Esophagus (tissue), 2 donors: ENCODE measurements at regions not wholly inside any gene's neighbourhood (a gene's known extent, or its start where the extent isn't known, plus 50 kb on each side); places are given as distances from the start of the nearest gene placed in this dataset.
"Not testable (repeated sequence)": the region's sequence is repeated elsewhere in the genome, so short reads cannot be mapped to it uniquely, and the experiment has no call there.

Experiments used
- H3K27ac ChIP-seq, 2 donors: one replicate each; pipeline ENCODE4 v1.5.1; 2013; ENCODE audit warnings: low read depth in 2 of 2, mild to moderate bottlenecking in 2 of 2, inconsistent platforms in 1 of 2, low read length in 1 of 2, moderate library complexity in 1 of 2
- H3K27me3 ChIP-seq, 2 donors: one replicate each; pipeline ENCODE4 v1.6.1; 2013; ENCODE audit warnings: low read length in 2 of 2, control low read depth in 1 of 2, mild to moderate bottlenecking in 1 of 2; ENCODE audit not compliant: insufficient read depth in 2 of 2, control insufficient read depth in 1 of 2
- H3K36me3 ChIP-seq, 2 donors: one replicate each; pipeline ENCODE4 v1.6.1; 2013; ENCODE audit warnings: low read length in 1 of 2; ENCODE audit not compliant: control insufficient read depth in 2 of 2, insufficient read depth in 2 of 2
- H3K4me1 ChIP-seq, 2 donors: one replicate each; pipeline ENCODE4 v1.6.1; 2013; ENCODE audit warnings: low read length in 1 of 2; ENCODE audit not compliant: control insufficient read depth in 2 of 2, insufficient read depth in 2 of 2
- H3K4me3 ChIP-seq, 2 donors: one replicate each; pipeline ENCODE4 v1.5.1; 2013; ENCODE audit warnings: low read length in 2 of 2, mild to moderate bottlenecking in 2 of 2, low read depth in 1 of 2, moderate library complexity in 1 of 2
- H3K9me3 ChIP-seq, 2 donors: one replicate each; pipeline ENCODE4 v1.6.1; 2013; ENCODE audit warnings: mild to moderate bottlenecking in 2 of 2, low read depth in 1 of 2, low read length in 1 of 2, moderate library complexity in 1 of 2; ENCODE audit not compliant: control insufficient read depth in 2 of 2, insufficient read depth in 1 of 2
- WGBS, 2 donors: extraction: QIAGEN DNeasy Blood & Tissue Kit; methylation state at CpG; one replicate each; pipeline ENCODE4 v1.1.7; 2013; 5-methylcytosine and 5-hydroxymethylcytosine counted together
- donor health status: healthy with polysubstance abuse.
- donor health status: Bipolar disorder and iron deficiency.

DNA sequence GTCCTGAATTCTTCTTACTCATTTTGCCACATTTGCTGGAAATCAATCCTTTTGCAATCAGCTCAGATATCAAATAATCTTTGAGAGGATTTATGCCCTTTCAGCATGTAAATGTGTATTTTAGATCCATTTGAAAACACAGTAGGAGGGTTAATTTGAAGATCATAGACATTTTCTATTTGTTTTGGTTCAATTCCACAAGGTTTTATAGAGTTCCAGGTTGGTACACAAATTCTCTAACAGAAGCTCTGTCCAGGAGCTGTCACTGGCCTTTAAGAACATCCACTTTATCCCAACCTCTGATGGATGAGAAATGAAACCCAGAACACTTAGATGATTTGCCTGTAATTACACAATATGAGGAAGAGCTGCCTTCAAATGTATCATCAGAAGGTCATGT, 157.3 kb upstream of the CHAC2 start:
- H3K27ac ChIP-seq = no peak overlapping the region
- H3K4me1 ChIP-seq = no peaks in the 10 kb centered on the region
- no peaks in the 10 kb centered on the region for H3K27me3 ChIP-seq
- H3K36me3 ChIP-seq = no peaks in the 10 kb centered on the region
- H3K9me3 ChIP-seq = no peaks in the 10 kb centered on the region
- H3K4me3 ChIP-seq = no peak overlapping the region

DNA sequence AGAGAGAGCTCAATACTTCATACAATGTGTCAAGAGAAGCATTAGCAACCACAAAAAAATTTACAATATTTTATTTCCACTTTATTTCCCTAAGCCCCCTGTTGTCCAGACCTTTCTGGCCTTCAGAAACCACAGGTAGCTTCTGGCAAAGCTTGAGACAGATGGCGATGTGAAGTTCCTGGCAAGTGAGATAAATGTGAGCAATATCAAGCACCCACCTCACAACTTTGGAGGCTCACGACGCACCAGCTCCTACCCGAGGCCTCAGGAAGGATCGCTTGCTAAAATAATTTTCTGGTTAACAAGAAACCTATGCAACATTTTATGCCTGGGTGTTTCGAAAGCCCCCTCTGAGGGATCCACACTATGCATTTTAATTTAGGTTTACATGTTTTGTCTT, 158.1 kb upstream of the CHAC2 start:
- 93 to 94% methylated on average over 6 of the region's 6 CpGs for WGBS, 2 donors
- Histone ChIP-seq H3K9me3 (no peaks in the 10 kb centered on the region), H3K27ac (no peak overlapping the region), H3K4me3 (no peak overlapping the region), H3K4me1 (no peaks in the 10 kb centered on the region), H3K36me3 (no peaks in the 10 kb centered on the region), H3K27me3 (no peaks in the 10 kb centered on the region)

DNA sequence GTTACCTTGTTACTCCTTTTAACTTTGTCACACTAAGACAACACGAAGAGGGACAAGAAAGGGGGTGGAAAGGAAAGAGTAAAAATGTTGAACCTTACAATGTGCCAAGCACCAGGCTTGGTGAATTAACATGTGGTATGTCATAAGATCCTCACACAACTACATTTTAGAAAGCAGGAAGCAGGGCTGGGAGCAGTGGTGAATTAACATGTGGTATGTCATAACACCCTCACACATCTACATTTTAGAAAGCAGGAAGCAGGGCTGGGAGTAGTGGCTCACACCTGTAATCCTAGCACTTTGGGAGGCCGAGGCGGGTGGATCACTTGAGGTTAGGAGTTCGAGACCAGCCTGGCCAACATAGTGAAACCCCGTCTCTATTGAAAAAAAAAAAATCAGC, 159.3 kb upstream of the CHAC2 start:
- 91 to 92% methylated on average over 5 of the region's 5 CpGs for WGBS, 2 donors
- Histone ChIP-seq H3K36me3 (no peaks in the 10 kb centered on the region), H3K27ac (no peak overlapping the region), H3K27me3 (no peaks in the 10 kb centered on the region), H3K4me3 (no peak overlapping the region), H3K4me1 (no peaks in the 10 kb centered on the region), H3K9me3 (no peaks in the 10 kb centered on the region)

DNA sequence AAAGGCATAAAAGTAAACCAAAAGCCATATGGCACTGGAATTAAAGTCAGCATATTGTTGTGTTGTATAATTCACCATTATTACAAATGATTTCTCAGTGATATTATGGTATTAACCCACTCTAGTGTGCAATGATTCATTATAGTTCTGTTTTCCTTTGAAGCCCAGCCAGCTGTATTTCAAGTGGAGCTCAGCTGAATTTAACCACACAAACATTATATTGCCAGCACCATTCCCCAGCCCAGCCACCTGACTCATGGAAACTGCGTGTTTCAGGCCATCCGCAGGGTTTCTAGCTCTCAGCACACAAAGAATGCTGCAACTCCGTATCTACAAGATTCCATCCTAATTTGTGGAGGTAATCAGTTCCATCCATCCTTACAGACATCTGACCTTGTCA, 166.8 kb upstream of the CHAC2 start:
- no peak overlapping the region for H3K4me3 ChIP-seq
- H3K27ac ChIP-seq = no peak overlapping the region
- no peaks in the 10 kb centered on the region for H3K36me3 ChIP-seq
- no peaks in the 10 kb centered on the region for H3K27me3 ChIP-seq
- no peaks in the 10 kb centered on the region for H3K9me3 ChIP-seq
- 37 to 56% methylated on average over 3 of the region's 3 CpGs for WGBS, 2 donors
- no peaks in the 10 kb centered on the region for H3K4me1 ChIP-seq

DNA sequence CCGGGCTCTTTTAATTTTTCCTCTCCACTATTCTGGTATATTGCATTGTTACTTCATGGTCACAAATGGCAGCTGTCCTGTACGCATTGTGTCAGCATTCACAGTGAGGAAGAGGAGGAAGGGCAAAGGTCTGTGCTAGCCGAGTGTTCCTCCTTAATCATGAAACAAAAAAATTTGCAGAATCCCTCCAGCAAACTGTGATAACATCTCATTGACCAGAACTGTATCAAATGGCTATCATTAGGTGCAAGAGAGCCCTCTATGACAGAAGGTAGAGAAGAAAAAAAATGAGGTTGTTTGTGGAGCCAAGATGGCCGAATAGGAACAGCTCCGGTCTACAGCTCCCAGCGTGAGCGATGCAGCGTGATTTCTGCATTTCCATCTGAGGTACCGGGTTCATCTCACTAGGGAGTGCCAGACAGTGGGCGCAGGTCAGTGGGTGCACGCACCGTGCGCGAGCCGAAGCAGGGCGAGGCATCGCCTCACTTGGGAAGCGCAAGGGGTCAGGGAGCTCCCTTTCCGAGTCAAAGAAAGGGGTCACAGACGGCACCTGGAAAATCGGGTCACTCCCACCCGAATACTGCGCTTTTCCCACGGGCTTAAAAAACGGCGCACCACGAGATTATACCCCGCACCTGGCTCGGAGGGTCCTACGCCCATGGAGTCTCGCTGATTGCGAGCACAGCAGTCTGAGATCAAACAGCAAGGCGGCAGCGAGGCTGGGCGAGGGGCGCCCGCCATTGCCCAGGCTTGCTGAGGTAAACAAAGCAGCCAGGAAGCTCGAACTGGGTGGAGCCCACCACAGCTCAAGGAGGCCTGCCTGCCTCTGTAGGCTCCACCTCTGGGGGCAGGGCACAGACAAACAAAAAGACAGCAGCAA, 180.6 kb upstream of the CHAC2 start:
- not testable (repeated sequence) for H3K4me1 ChIP-seq, H3K27me3 ChIP-seq, H3K9me3 ChIP-seq, H3K4me3 ChIP-seq, H3K27ac ChIP-seq, H3K36me3 ChIP-seq
- 83 to 87% methylated on average over 37 to 38 of the region's 38 CpGs for WGBS, 2 donors

DNA sequence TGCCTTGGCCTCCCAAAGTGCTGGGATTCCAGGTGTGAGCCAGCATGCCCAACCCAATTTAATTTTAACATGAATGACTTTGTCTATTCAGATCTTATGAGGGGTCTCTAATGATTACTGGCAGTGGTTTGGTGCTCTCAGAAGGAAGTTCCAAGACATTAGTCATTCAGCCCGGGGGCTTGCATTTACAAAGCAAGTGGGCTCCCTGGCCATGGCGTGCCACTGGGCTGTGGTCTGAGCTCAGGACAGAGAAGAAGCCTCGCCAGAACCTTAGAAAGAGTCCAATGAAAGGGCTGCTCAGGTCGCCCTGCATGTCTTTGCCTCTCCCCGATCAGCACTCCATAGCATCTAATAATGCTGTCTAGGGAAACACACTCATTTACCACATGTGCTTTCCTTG, 182.6 kb upstream of the CHAC2 start:
- 83 to 86% methylated on average over 5 of the region's 5 CpGs for WGBS, 2 donors
- H3K4me3 ChIP-seq = no peak overlapping the region
- no peaks in the 10 kb centered on the region for H3K27me3 ChIP-seq
- no peaks in the 10 kb centered on the region for H3K36me3 ChIP-seq
- H3K4me1 ChIP-seq = no peaks in the 10 kb centered on the region
- H3K27ac ChIP-seq = no peak overlapping the region
- H3K9me3 ChIP-seq = no peaks in the 10 kb centered on the region

DNA sequence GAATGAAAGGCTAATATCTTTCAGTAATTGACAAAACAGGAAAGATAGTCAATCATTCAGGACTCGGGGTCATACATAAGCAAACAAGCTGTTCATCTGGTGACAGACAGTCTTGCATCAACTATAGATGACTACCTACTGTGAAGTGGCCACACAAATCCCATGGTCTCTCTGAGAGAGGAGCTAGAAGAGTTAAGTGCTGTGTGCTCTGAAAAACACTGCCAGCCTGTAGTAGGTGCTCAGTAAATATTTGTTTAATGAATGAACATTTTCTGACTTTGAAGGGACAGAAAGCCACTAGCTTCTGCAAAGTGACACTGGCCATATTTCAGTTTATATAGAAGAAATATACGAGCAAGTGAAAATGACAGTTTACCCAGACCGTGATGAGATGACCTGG, 184.0 kb upstream of the CHAC2 start:
- no peak overlapping the region for H3K4me3 ChIP-seq
- WGBS, 2 donors = 68% methylated on average over 3 of the region's 3 CpGs
- H3K9me3 ChIP-seq = no peaks in the 10 kb centered on the region
- H3K4me1 ChIP-seq = no peaks in the 10 kb centered on the region
- H3K27ac ChIP-seq = no peak overlapping the region
- H3K27me3 ChIP-seq = no peaks in the 10 kb centered on the region
- H3K36me3 ChIP-seq = no peaks in the 10 kb centered on the region

DNA sequence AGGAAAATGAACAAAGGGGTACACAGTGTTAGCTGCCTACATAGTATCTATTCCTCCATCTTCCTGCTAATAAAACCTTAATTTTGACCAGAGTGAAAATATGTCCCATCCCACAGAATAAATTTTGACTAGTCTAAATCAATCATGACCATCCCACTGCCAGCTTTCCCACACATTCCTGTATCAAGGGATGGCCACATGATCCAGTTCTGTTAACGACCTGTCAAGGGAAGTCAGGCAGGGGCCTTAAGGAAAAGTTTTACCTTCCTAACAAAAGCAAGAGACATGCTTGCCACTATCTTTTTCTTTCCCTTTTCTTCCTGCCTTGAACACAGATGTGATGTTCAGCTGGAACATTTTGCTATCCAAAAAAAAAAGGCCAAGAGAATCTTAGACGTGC, 185.0 kb upstream of the CHAC2 start:
- Histone ChIP-seq H3K36me3 (no peaks in the 10 kb centered on the region), H3K4me1 (no peaks in the 10 kb centered on the region), H3K9me3 (no peaks in the 10 kb centered on the region), H3K27me3 (no peaks in the 10 kb centered on the region), H3K4me3 (no peak overlapping the region), H3K27ac (no peak overlapping the region)
- 47 to 51% methylated on average over 2 of the region's 2 CpGs for WGBS, 2 donors

DNA sequence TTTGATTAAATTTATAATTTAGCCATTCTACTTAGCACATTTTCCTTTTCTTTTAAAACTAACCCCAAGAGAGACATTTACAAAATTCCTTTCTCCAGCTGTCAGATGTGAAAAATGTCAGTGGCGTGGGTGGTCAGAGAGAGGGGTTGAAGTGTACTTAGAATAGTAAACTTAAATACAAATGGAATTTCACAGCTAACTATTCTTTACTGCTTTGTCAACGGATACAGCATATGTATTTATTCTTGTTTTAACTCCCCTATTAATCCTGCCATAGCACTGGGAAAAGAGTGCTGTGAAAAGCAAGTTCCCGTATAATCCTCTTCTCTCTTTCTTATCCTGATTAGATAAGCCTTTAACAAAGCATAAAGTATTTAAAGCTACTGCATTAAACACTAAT, 191.4 kb upstream of the CHAC2 start:
- Histone ChIP-seq H3K4me3 (no peak overlapping the region), H3K9me3 (no peaks in the 10 kb centered on the region)
- 46 to 49% methylated on average over 3 of the region's 3 CpGs for WGBS, 2 donors

DNA sequence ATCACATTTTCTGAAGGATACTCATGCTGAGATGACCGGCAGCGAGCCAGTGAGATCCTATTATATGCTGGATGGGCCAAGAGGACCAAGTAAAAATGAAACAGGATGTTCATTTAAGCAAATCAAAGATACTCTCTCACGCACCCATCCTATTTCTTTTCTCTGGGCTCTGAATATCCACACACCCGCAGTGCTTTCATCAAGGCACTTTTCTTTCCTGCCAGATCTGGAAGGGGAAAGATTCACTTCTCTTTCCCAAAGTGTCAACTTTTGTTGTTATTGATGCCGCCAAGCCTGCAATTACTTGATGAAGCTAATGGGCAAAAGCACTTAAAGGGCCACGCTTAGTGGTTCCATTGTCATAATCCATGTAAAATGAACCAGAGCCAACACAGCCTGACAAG, 191.9 kb upstream of the CHAC2 start:
- Histone ChIP-seq H3K27me3 (no peaks in the 10 kb centered on the region), H3K27ac (no peak overlapping the region), H3K4me3 (no peak overlapping the region), H3K9me3 (no peaks in the 10 kb centered on the region), H3K36me3 (no peaks in the 10 kb centered on the region), H3K4me1 (no peaks in the 10 kb centered on the region)
- 70% methylated on average over 6 of the region's 6 CpGs for WGBS, 2 donors

More for the DNA sequence above, 191.4 kb upstream of the CHAC2 start:
- Histone ChIP-seq H3K27me3 (no peaks in the 10 kb centered on the region), H3K27ac (no peak overlapping the region), H3K36me3 (no peaks in the 10 kb centered on the region), H3K4me1 (no peaks in the 10 kb centered on the region)
